ENCODE measurements at regions not wholly inside any gene's neighbourhood (a gene's known extent, or its start where the extent isn't known, plus 50 kb on each side); places are given as distances from the start of the nearest gene placed in this dataset.

- CTCF ChIA-PET = no interaction called here
Measured at GRCh38 chr13:74205313-74205690, 71.1 kb upstream of the KLF12 start.

DNA sequence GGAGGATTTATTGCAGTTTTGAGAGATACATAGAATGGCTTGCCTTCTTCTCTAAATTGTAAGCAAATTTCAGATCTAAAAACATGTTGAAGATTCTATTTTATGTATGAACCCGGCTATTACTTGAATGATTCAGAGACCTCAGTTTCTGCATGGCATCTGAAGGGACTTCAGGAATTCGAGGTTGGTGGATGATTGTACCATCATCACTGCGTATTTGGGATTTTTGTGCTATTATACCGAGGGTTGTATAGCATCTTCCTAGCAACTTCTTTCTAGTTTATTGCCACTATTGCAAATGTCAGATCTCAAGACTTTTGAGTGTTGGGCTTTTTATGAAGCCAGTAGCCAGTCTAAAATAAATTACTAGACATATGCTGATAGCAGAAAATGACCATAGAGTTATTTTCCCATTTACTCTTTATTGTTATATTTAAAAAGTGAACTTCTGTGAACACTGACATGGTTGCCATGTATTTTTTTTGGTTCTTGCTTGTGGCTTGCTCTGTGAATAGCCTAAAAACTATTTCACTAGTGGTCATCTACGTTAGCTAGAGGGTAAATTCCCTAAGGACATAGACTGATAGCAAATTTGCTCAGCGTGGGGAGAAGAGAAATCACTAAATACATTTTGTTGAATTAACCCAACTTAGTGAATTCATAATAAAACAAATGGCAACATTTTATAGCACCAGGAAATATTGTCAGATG lies 70.6 kb upstream of the KLF12 start:
- CTCF ChIA-PET = no interaction called here

More at GRCh38 chr13:74205313-74205690, 71.1 kb upstream of the KLF12 start:
- POLR2A ChIA-PET = no interaction called here

DNA sequence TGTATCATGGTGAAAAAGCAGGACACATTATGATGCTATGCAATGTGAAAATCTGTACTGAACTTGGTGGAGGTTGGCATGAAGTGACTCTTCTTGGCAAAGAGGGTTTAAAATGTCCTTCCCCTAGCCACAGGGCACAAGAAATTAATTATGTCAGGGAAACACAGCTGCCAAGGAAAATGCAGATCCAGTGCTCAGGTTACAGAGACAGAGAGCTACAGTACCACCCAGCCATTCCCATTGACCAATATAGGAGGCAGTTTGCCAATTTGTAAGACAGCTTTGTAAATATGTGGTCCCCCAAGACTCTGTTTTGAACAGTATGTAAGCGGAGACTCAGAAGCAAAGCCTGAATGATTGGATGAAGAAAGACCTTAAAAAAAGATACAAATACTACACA lies 69.4 kb upstream of the KLF12 start:
- CTCF ChIA-PET = no interaction called here
- POLR2A ChIA-PET = no interaction called here

More for the DNA sequence above, 70.6 kb upstream of the KLF12 start:
- POLR2A ChIA-PET = no interaction called here

DNA sequence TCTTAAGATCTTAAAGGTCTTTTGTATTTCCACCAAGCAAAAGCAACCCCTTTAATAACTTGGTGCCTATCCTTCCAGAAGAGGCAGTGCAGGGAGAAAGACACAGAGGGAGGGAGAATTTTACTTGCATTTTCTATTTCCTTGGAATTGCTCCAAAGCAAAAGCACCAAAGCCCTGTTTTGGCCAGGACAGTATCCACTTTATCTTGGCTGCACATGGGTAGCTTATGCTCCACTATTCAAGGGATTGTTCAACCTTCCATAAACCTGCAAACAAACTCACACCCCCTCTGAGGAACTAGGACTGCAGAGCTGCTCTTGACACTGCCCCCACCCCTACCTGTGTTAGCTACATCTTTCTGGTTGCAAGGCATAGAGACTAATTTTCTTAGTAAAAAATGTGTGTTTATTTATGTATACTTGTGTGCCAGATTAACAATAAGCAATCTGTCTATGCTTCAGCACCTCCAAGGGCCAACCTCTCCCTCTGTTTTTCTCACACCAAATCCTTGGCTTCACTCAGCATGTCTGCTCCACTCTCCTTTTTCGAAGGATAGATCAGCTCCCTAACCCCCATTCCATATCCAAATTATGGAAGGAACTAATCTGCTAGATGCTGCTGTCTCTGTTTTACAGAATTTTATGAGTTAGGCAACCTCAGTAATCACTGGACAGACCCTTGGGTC lies 68.1 kb upstream of the KLF12 start:
- POLR2A ChIA-PET = no interaction called here
- CTCF ChIA-PET = no interaction called here

DNA sequence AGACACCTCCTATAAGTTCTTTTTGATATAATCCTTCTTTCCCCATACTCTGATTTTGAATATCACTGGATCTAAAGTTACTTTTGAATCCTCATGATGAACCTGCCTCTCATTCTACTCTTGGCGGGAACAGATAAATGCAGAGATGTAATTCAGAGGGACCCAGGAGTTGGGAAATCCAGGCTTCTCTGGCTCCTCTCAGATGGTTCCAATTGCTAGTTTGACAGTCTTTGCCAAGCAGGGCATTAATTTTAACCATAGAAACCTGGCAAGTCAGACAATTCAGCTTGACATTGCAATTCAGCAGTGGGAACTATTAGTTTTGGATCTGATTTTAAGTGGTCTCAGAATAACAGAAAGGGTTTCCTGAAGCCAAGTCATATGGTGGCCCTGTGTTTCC lies 67.3 kb upstream of the KLF12 start:
- POLR2A ChIA-PET = no interaction called here
- CTCF ChIA-PET = interaction anchor here (0.5 to 1.0 kb wide), 2 partner anchors 57 to 77 kb away, joined by 3 read pairs; no protein-coding TSS in a partner anchor

DNA sequence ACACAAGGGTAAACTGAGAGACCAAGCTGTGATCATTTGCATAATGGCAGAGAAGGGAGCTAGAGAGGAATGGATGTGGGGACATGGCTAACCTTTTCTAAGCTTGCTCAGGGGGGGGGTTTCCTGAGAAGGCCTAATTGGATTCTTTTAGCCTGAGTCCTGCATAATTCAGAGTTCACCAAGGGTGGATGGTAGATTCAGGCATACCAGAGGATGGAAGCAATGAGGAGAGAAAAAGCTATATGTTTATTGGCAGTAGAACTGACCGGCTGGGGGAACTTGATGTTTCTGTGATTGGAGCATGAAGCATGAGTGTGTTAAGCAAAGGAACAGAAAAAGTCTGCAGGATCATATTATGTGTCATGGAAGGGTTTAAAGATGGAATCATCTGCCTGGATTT lies 65.9 kb upstream of the KLF12 start:
- ChIA-PET CTCF (no interaction called here), POLR2A (no interaction called here)

DNA sequence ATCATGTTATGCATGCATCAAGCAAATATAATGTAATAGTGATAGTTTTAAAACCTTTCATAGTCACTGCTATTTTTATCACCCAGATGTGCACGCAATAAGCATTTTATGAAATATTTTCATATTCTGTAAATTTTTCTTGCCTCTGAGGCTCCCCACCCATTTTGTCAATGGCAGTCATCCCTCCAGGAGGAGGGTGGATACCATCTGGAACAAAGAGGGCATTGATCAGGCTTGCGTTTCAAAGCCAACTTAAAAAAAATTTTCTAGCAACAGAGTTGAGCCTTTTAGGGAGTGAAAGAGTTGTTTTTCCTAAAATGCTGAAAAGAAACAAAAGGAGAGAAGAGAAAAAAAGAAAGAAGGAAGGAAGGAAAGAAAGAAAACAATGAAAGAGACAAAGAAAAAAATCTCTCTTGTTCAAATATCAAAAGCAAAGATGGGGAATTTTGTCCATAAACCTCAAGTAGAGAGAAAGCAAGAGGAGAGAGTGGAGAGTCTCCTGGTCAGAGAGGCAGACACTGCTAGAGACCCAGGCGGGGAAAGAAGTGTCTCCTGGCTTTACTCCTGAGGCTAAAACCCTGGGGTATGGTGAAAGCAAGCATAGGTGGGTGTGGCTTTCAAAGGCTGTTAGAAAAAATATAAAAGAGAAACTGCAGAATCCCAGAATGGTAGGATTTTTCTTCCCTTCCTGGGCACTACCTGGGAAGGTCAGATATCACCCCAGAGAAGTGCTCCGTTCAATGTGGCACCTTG lies 63.6 kb upstream of the KLF12 start:
- ChIA-PET CTCF (no interaction called here), POLR2A (no interaction called here)

- ChIA-PET POLR2A (no interaction called here), CTCF (no interaction called here)
Measured at GRCh38 chr13:74194846-74195245, 60.6 kb upstream of the KLF12 start.

DNA sequence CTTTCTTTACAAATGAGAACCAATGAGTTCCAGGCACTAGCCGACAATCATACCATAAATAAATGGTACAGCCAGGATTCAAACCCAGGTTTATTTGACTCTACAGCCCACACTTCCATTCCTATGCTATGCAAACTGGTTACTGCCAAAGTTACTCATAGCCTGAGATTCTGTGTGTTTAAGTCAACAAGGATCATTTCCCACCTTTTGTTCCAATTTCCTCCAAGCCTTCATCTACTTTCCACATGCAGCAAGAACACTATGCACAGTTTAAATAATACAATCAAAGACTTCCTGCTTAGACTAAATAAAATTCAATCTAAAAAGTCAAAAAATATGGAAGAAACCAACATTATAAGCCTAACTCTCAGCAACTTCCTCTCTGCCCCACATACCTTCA lies 59.2 kb upstream of the KLF12 start:
- ChIA-PET CTCF (no interaction called here), POLR2A (no interaction called here)

GRCh38 chr13:74191410-74191809 lies 57.2 kb upstream of the KLF12 start:
- POLR2A ChIA-PET = no interaction called here
- CTCF ChIA-PET = no interaction called here

GRCh38 chr13:74190999-74191398 lies 56.8 kb upstream of the KLF12 start:
- ChIA-PET POLR2A (no interaction called here), CTCF (no interaction called here)

- CTCF ChIA-PET = no interaction called here
- POLR2A ChIA-PET = no interaction called here
Measured at GRCh38 chr13:74187564-74187963, 53.4 kb upstream of the KLF12 start.

DNA sequence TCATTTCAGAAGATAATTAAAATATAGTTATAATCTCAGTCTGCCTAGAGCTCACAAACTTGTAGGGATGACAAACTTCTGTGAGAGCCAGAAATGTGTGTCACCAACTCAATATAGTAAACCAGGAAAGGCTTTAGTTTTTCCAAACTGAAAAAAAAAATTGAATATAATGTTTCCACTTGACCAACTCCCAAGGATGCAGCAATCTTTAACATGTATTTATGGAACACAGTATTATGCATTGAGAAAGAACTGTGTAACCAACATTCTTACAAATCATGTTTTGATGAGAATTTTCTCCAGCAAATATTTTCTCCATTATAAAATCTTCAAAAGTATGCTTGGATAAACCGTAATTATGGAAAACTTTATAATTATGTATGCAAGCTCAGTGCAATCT lies 50.1 kb upstream of the KLF12 start:
- CTCF ChIA-PET = no interaction called here
- POLR2A ChIA-PET = no interaction called here

All from activated CD8-positive, alpha-beta memory T cell treated with anti-CD3 and anti-CD28 coated beads for 36 hours (primary cell).